ENCODE measurements at regions not wholly inside any gene's neighbourhood (a gene's known extent, or its start where the extent isn't known, plus 50 kb on each side); places are given as distances from the start of the nearest gene placed in this dataset.

DNA sequence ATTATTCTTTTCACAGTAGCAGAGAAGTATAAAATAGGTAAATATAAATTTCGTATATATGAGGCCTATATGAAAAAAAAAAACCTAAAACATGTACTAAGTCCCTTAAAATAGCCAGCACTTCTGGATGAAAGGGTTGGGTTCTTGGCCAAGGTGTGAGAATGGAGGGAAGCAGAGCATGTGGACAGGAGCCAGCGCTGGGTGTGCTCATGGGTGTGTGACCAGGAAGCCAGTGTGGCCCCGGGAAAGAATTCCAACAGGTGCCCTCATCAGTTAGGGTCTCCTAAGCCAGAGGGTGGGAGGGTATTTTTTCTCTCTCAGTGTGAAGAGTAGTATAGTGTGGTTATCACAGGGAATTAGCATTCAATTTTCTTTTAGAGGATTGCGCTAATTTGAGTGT lies 401.9 kb upstream of the IGFBP3 start:
- TF ChIP-seq POLR2A (IDR thresholded peaks at IDR 0.05; ENCODE audit: extremely low read depth, insufficient read length) (no peak), MYC (IDR thresholded peaks at IDR 0.05; ENCODE audit: low read depth, low read length) (no peak)
